HEK293 (cell line): ENCODE measurements at regions not wholly inside any gene's neighbourhood (a gene's known extent, or its start where the extent isn't known, plus 50 kb on each side); places are given as distances from the start of the nearest gene placed in this dataset.

Experiments
- CTCF ChIA-PET: fragments of 350-600 bp; formaldehyde crosslinking; extraction: SDS; loops from one replicate; lab custom pipeline; 2021; ENCODE audit warnings: antibody characterized with exemption; lab: Yijun Ruan, JAX
- POLR2A ChIA-PET: fragments of 300-600 bp; formaldehyde crosslinking; extraction: SDS; loops from one replicate; lab custom pipeline; 2020; ENCODE audit warnings: antibody characterized with exemption, inconsistent platforms; lab: Yijun Ruan, JAX
- H3K27ac ChIP-seq: fragments of 200-500 bp; sonication (Bioruptor generic); 2 replicates; pipeline ENCODE4 v1.5.1; 2014; ENCODE audit warnings: low read depth, low read length, control low read depth, inconsistent platforms; ENCODE audit errors: extremely low read depth
- H3K36me3 ChIP-seq, 2 experiments: fragments of 200-500 bp in 1 of 2; sonication (Bioruptor generic) in 1 of 2; 1 replicate in 1 of 2; 2 replicates in 1 of 2; pipeline ENCODE4 v1.5.1; 2014 to 2017; ENCODE audit warnings: inconsistent platforms in 2 of 2, low read length in 2 of 2; ENCODE audit not compliant: control insufficient read depth in 2 of 2, insufficient read depth in 1 of 2
- H3K4me1 ChIP-seq: fragments of 200-500 bp; sonication (Bioruptor generic); 2 replicates; pipeline ENCODE4 v1.5.1; 2014; ENCODE audit warnings: mild to moderate bottlenecking, low read length, inconsistent platforms; ENCODE audit not compliant: control insufficient read depth, insufficient read depth
- H3K4me3 ChIP-seq: 2 replicates; pipeline ENCODE4 v1.5.1; 2011; ENCODE audit warnings: low read depth, mild to moderate bottlenecking, control low read depth, low read length, moderate library complexity
- H3K9me3 ChIP-seq: fragments of 200-500 bp; sonication (Bioruptor generic); 2 replicates; pipeline ENCODE4 v1.5.1; 2014; ENCODE audit warnings: low read depth, low read length, inconsistent platforms; ENCODE audit not compliant: control insufficient read depth, insufficient read depth
- EGR2 ChIP-seq: fragments of 450-650 bp; formaldehyde crosslinking; IDR thresholded peaks from 2 replicates; pipeline ENCODE4 v1.5.1; 2016; ENCODE audit warnings: low read depth, missing biosample characterization, missing genetic modification characterization
- GLIS1 ChIP-seq: fragments of 450-650 bp; formaldehyde crosslinking; IDR thresholded peaks from 2 replicates; pipeline ENCODE4 v1.5.1; 2016; ENCODE audit warnings: missing biosample characterization, missing genetic modification characterization
- MEIS1 ChIP-seq: sonication (generic); formaldehyde crosslinking; IDR thresholded peaks from 2 replicates; pipeline ENCODE4 v1.8.1; 2022; ENCODE audit warnings: missing genetic modification reagents, mild to moderate bottlenecking, borderline replicate concordance
- PBX3 ChIP-seq: sonication (generic); formaldehyde crosslinking; IDR thresholded peaks from 2 replicates; pipeline ENCODE4 v1.8.1; 2022; ENCODE audit warnings: mild to moderate bottlenecking, moderate library complexity, missing genetic modification reagents
- PRDM6 ChIP-seq: fragments of 450-650 bp; formaldehyde crosslinking; IDR thresholded peaks from 2 replicates; pipeline ENCODE4 v1.5.1; 2017; ENCODE audit warnings: missing biosample characterization, missing genetic modification characterization
- SALL2 ChIP-seq: fragments of 450-650 bp; formaldehyde crosslinking; IDR thresholded peaks from 2 replicates; pipeline ENCODE4 v1.5.0; 2017; ENCODE audit warnings: missing biosample characterization, mild to moderate bottlenecking, missing genetic modification characterization, borderline replicate concordance
- SP3 ChIP-seq: fragments of 450-650 bp; formaldehyde crosslinking; IDR thresholded peaks from 2 replicates; pipeline ENCODE4 v1.5.1; 2016; ENCODE audit warnings: missing biosample characterization, missing genetic modification characterization
- ZBTB20 ChIP-seq: fragments of 450-650 bp; formaldehyde crosslinking; IDR thresholded peaks from 2 replicates; pipeline ENCODE4 v1.5.1; 2016; ENCODE audit warnings: missing biosample characterization, missing genetic modification characterization
- ZBTB21 ChIP-seq: fragments of 450-650 bp; formaldehyde crosslinking; IDR thresholded peaks from 2 replicates; pipeline ENCODE4 v1.5.1; 2017; ENCODE audit warnings: missing biosample characterization, missing genetic modification characterization
- ZFHX2 ChIP-seq: fragments of 450-650 bp; formaldehyde crosslinking; conservative IDR thresholded peaks from 2 replicates; pipeline ENCODE4 v1.5.1; 2016; ENCODE audit warnings: missing biosample characterization, missing genetic modification characterization
- ZFP41 ChIP-seq: fragments of 450-650 bp; formaldehyde crosslinking; IDR thresholded peaks from 2 replicates; pipeline ENCODE4 v1.5.1; 2016; ENCODE audit warnings: missing biosample characterization, missing genetic modification characterization, borderline replicate concordance
- ZNF155 ChIP-seq: fragments of 450-650 bp; formaldehyde crosslinking; IDR thresholded peaks from 2 replicates; pipeline ENCODE4 v1.5.1; 2016; ENCODE audit warnings: missing biosample characterization, missing genetic modification characterization
- ZNF2 ChIP-seq: fragments of 450-650 bp; formaldehyde crosslinking; IDR thresholded peaks from 2 replicates; pipeline ENCODE4 v1.5.1; 2016; ENCODE audit warnings: missing biosample characterization, missing genetic modification characterization
- ZNF311 ChIP-seq: fragments of 450-650 bp; formaldehyde crosslinking; IDR thresholded peaks from 2 replicates; pipeline ENCODE4 v1.5.1; 2017; ENCODE audit warnings: missing biosample characterization, missing genetic modification characterization, borderline replicate concordance
- ZNF350 ChIP-seq: fragments of 450-650 bp; formaldehyde crosslinking; IDR thresholded peaks from 2 replicates; pipeline ENCODE4 v1.5.0; 2017; ENCODE audit warnings: missing biosample characterization, mild to moderate bottlenecking, missing genetic modification characterization
- ZNF391 ChIP-seq: fragments of 450-650 bp; formaldehyde crosslinking; IDR thresholded peaks from 2 replicates; pipeline ENCODE4 v1.5.1; 2016; ENCODE audit warnings: low read depth, missing biosample characterization, missing genetic modification characterization, borderline replicate concordance
- ZNF398 ChIP-seq: fragments of 450-650 bp; formaldehyde crosslinking; IDR thresholded peaks from 2 replicates; pipeline ENCODE4 v1.5.1; 2017; ENCODE audit warnings: missing biosample characterization, missing genetic modification characterization
- ZNF423 ChIP-seq: fragments of 450-650 bp; formaldehyde crosslinking; IDR thresholded peaks from 2 replicates; pipeline ENCODE4 v1.5.1; 2016; ENCODE audit warnings: missing biosample characterization, missing genetic modification characterization
- ZNF692 ChIP-seq: fragments of 450-650 bp; formaldehyde crosslinking; IDR thresholded peaks from 2 replicates; pipeline ENCODE4 v1.5.1; 2016; ENCODE audit warnings: missing biosample characterization, missing genetic modification characterization
- ZNF776 ChIP-seq: fragments of 450-650 bp; formaldehyde crosslinking; IDR thresholded peaks from 2 replicates; pipeline ENCODE4 v1.5.0; 2017; ENCODE audit warnings: missing biosample characterization, missing genetic modification characterization, borderline replicate concordance
- ZNF843 ChIP-seq: fragments of 450-650 bp; formaldehyde crosslinking; IDR thresholded peaks from 2 replicates; pipeline ENCODE4 v1.5.1; 2016; ENCODE audit warnings: missing biosample characterization, missing genetic modification characterization
- ZXDB ChIP-seq: fragments of 450-650 bp; formaldehyde crosslinking; IDR thresholded peaks from 2 replicates; pipeline ENCODE4 v1.5.1; 2016; ENCODE audit warnings: missing biosample characterization, missing genetic modification characterization

- Histone ChIP-seq H3K4me3 (no peak overlapping the region), H3K36me3 (no peaks in the 10 kb centered on the region), H3K9me3 (no peaks in the 10 kb centered on the region), H3K27ac (no peak overlapping the region), H3K4me1 (peaks cover 4% of the 10 kb centered on the region; the same call in 1 of the 2 replicates)
- ChIA-PET CTCF (interaction anchor here (0.6 to 0.9 kb wide), 2 partner anchors 45 to 105 kb away, joined by 3 read pairs; no protein-coding TSS in a partner anchor), POLR2A (no interaction called here)
- no peak for TF ChIP-seq ZXDB (tag by site-specific recombination)
- TF ChIP-seq SALL2 (tag by site-specific recombination): no peak
- no peak for TF ChIP-seq ZNF692 (tag by site-specific recombination)
- TF ChIP-seq ZNF2 (tag by site-specific recombination): no peak
- no peak for TF ChIP-seq GLIS1 (tag by site-specific recombination)
- no peak for TF ChIP-seq ZNF423 (tag by site-specific recombination)
- no peak for TF ChIP-seq PBX3 (CRISPR knock-in tag)
- TF ChIP-seq SP3 (tag by site-specific recombination): no peak
- no peak for TF ChIP-seq ZFP41 (tag by site-specific recombination)
- TF ChIP-seq ZFHX2 (tag by site-specific recombination): no peak
These were observed 179.7 kb upstream of the ANKRD55 start for GRCh38 chr5:56412601-56413379.

GRCh38 chr5:56410696-56411095, 177.6 kb upstream of the ANKRD55 start:
- Histone ChIP-seq H3K4me3 (no peak overlapping the region), H3K36me3 (no peaks in the 10 kb centered on the region), H3K9me3 (no peaks in the 10 kb centered on the region), H3K27ac (no peak overlapping the region), H3K4me1 (peaks cover 4% of the 10 kb centered on the region; the same call in 1 of the 2 replicates)
- ChIA-PET POLR2A (no interaction called here), CTCF (no interaction called here)
- TF ChIP-seq EGR2 (tag by site-specific recombination): no peak

GRCh38 chr5:56409331-56410190, 176.4 kb upstream of the ANKRD55 start:
- H3K9me3 ChIP-seq: no peaks in the 10 kb centered on the region
- POLR2A ChIA-PET: interaction anchor here (0.7 kb wide), 1 partner anchor 155 kb away, joined by 5 read pairs; no protein-coding TSS in a partner anchor
- CTCF ChIA-PET: interaction anchor here (0.7 kb wide), 1 partner anchor 427 kb away, joined by 3 read pairs; no protein-coding TSS in a partner anchor
- H3K4me1 ChIP-seq: peaks cover 4% of the 10 kb centered on the region; the same call in 1 of the 2 replicates
- H3K27ac ChIP-seq: no peak overlapping the region
- no peak overlapping the region for H3K4me3 ChIP-seq
- H3K36me3 ChIP-seq: no peaks in the 10 kb centered on the region
- TF ChIP-seq ZNF350 (tag by site-specific recombination) (0 out of 2 replicates have a peak, but pooled peaks have one; percentile 46), GLIS1 (tag by site-specific recombination) (no peak), EGR2 (tag by site-specific recombination) (no peak), ZNF776 (tag by site-specific recombination) (peak; percentile 21; the same call in 1 of the 2 replicates), PRDM6 (tag by site-specific recombination) (no peak), ZNF843 (tag by site-specific recombination) (no peak), ZBTB20 (tag by site-specific recombination) (no peak), ZNF155 (tag by site-specific recombination) (no peak), ZNF398 (tag by site-specific recombination) (peak; percentile 55), MEIS1 (CRISPR knock-in tag) (no peak), ZNF391 (tag by site-specific recombination) (no peak), ZNF311 (tag by site-specific recombination) (no peak), ZBTB21 (tag by site-specific recombination) (0 out of 2 replicates have a peak, but pooled peaks have one; percentile 15)
